GM19351 (cell line): ENCODE measurements at regions not wholly inside any gene's neighbourhood (a gene's known extent, or its start where the extent isn't known, plus 50 kb on each side); places are given as distances from the start of the nearest gene placed in this dataset.

Source experiments
- ATAC-seq: cut with Tn5 transposase; IDR thresholded peaks from one replicate; pipeline ENCODE4 v1.9.1; 2021; ENCODE audit warnings: mild to moderate bottlenecking, moderate library complexity; ENCODE audit not compliant: unreplicated experiment

- no peak for ATAC-seq
These were observed 61.5 kb upstream of the WLS start for GRCh38 chr1:68293609-68294366.

GRCh38 chr1:68293122-68293521 is 60.8 kb upstream of the WLS start:
- ATAC-seq: no peak

- ATAC-seq: no peak
These were observed 59.5 kb upstream of the WLS start for GRCh38 chr1:68291688-68292384.

- ATAC-seq: no peak
These were observed 54.9 kb upstream of the WLS start for GRCh38 chr1:68287241-68287640.

GRCh38 chr1:68285046-68285445 is 52.7 kb upstream of the WLS start:
- no peak for ATAC-seq

GRCh38 chr1:68281946-68282615 is 49.8 kb upstream of the WLS start:
- ATAC-seq: no peak
